Right renal cortex interstitium (tissue), 3 donors: ENCODE measurements at regions not wholly inside any gene's neighbourhood (a gene's known extent, or its start where the extent isn't known, plus 50 kb on each side); places are given as distances from the start of the nearest gene placed in this dataset.

ENCODE experiments used
- DNase-seq, 3 donors: peaks; one replicate each; pipeline ENCODE4 v3.0.0-alpha.2; 2013; ENCODE audit warnings: low read depth in 3 of 3, low spot score in 2 of 3

- no peak for DNase-seq
Measured at GRCh38 chr13:103331924-103332323, 265.7 kb upstream of the SLC10A2 start.

GRCh38 chr13:103328899-103329298, 262.7 kb upstream of the SLC10A2 start:
- no peak for DNase-seq

- DNase-seq: no peak
Measured at GRCh38 chr13:103326326-103326725, 260.1 kb upstream of the SLC10A2 start.

- no peak for DNase-seq
Measured at GRCh38 chr13:103325672-103326071, 259.5 kb upstream of the SLC10A2 start.

- DNase-seq: no peak
Measured at GRCh38 chr13:103324641-103325040, 258.4 kb upstream of the SLC10A2 start.

GRCh38 chr13:103315711-103316110, 249.5 kb upstream of the SLC10A2 start:
- DNase-seq: no peak

GRCh38 chr13:103312467-103312866, 246.2 kb upstream of the SLC10A2 start:
- DNase-seq: no peak

GRCh38 chr13:103308667-103309066, 242.4 kb upstream of the SLC10A2 start:
- no peak for DNase-seq

- DNase-seq: no peak
Measured at GRCh38 chr13:103306163-103306562, 239.9 kb upstream of the SLC10A2 start.

GRCh38 chr13:103303078-103303651, 236.9 kb upstream of the SLC10A2 start:
- DNase-seq: no peak

- no peak for DNase-seq
Measured at GRCh38 chr13:103302676-103303075, 236.5 kb upstream of the SLC10A2 start.

- DNase-seq: no peak
Measured at GRCh38 chr13:103299079-103299478, 232.9 kb upstream of the SLC10A2 start.

- DNase-seq: no peak
Measured at GRCh38 chr13:103297083-103297482, 230.9 kb upstream of the SLC10A2 start.

GRCh38 chr13:103291798-103292572, 225.8 kb upstream of the SLC10A2 start:
- no peak for DNase-seq

GRCh38 chr13:103291226-103291625, 225.0 kb upstream of the SLC10A2 start:
- no peak for DNase-seq

GRCh38 chr13:103289681-103290080, 223.5 kb upstream of the SLC10A2 start:
- no peak for DNase-seq

- no peak for DNase-seq
Measured at GRCh38 chr13:103288114-103288513, 221.9 kb upstream of the SLC10A2 start.

GRCh38 chr13:103287659-103288058, 221.4 kb upstream of the SLC10A2 start:
- no peak for DNase-seq

GRCh38 chr13:103284466-103284865, 218.2 kb upstream of the SLC10A2 start:
- DNase-seq: no peak

GRCh38 chr13:103283451-103283820, 217.2 kb upstream of the SLC10A2 start:
- no peak for DNase-seq

- peak in 2 of 3 donors; percentile 31 to 40 for DNase-seq
Measured at GRCh38 chr13:103282571-103283450, 216.6 kb upstream of the SLC10A2 start.
